Uterus (tissue), 2 donors: ENCODE measurements at regions not wholly inside any gene's neighbourhood (a gene's known extent, or its start where the extent isn't known, plus 50 kb on each side); places are given as distances from the start of the nearest gene placed in this dataset.

Source experiments
- CTCF ChIP-seq, 4 experiments: fragments of 200-600 bp in 2 of 4; fragments of 450-650 bp in 2 of 4; sonication (generic) in 2 of 4; IDR thresholded peaks; one replicate each; pipeline ENCODE4 v1.5.1; 2016 to 2019; ENCODE audit warnings: antibody characterized with exemption in 4 of 4, mild to moderate bottlenecking in 2 of 4, moderate library complexity in 1 of 4
- POLR2A ChIP-seq, 2 donors: fragments of 450-650 bp; IDR thresholded peaks; one replicate each; pipeline ENCODE4 v1.6.1; 2016; ENCODE audit warnings: antibody characterized with exemption in 2 of 2, mild to moderate bottlenecking in 1 of 2, moderate library complexity in 1 of 2

GRCh38 chr2:56133931-56134629 lies 49.7 kb upstream of the CCDC85A start:
- no peak for TF ChIP-seq CTCF (IDR thresholded peaks at IDR 0.05)
- no peak for TF ChIP-seq POLR2A (IDR thresholded peaks at IDR 0.05)
